H9 (cell line): ENCODE measurements at regions not wholly inside any gene's neighbourhood (a gene's known extent, or its start where the extent isn't known, plus 50 kb on each side); places are given as distances from the start of the nearest gene placed in this dataset.

Experiments
- DNase-seq: peaks from one replicate; pipeline ENCODE4 v3.0.0-alpha.2; 2017
- H2AFZ ChIP-seq: one replicate; pipeline ENCODE4 v1.6.1; 2013; ENCODE audit warnings: mild to moderate bottlenecking, low read length, control low read depth, moderate library complexity
- H2AK5ac ChIP-seq: 2 replicates; pipeline ENCODE4 v1.6.1; 2013; ENCODE audit warnings: low read length, control low read depth, mixed read lengths; ENCODE audit not compliant: insufficient read length
- H2BK120ac ChIP-seq: one replicate; pipeline ENCODE4 v1.6.1; 2013; ENCODE audit warnings: low read depth, mild to moderate bottlenecking, low read length, control low read depth, inconsistent platforms; ENCODE audit not compliant: poor library complexity, severe bottlenecking
- H2BK12ac ChIP-seq: 2 replicates; pipeline ENCODE4 v1.6.1; 2013; ENCODE audit warnings: low read length, control low read depth, mixed read lengths, low read depth; ENCODE audit not compliant: insufficient read length
- H2BK15ac ChIP-seq: 2 replicates; pipeline ENCODE4 v1.6.1; 2013; ENCODE audit warnings: low read depth, low read length, control low read depth
- H2BK20ac ChIP-seq: one replicate; pipeline ENCODE4 v1.6.1; 2013; ENCODE audit warnings: low read depth, mild to moderate bottlenecking, low read length, control low read depth, inconsistent platforms; ENCODE audit not compliant: poor library complexity, severe bottlenecking
- H2BK5ac ChIP-seq: 2 replicates; pipeline ENCODE4 v1.6.1; 2013; ENCODE audit warnings: low read length, control low read depth, mixed read lengths; ENCODE audit not compliant: insufficient read length
- H3K14ac ChIP-seq: 2 replicates; pipeline ENCODE4 v1.6.1; 2013; ENCODE audit warnings: low read length, control low read depth; ENCODE audit not compliant: insufficient read depth
- H3K18ac ChIP-seq: 2 replicates; pipeline ENCODE4 v1.6.1; 2013; ENCODE audit warnings: low read depth, mild to moderate bottlenecking, mixed read lengths, low read length, control low read depth; ENCODE audit not compliant: insufficient read length
- H3K23ac ChIP-seq: 2 replicates; pipeline ENCODE4 v1.6.1; 2013; ENCODE audit warnings: low read length, control low read depth, mixed read lengths, low read depth; ENCODE audit not compliant: insufficient read length
- H3K23me2 ChIP-seq: 2 replicates; pipeline ENCODE4 v1.6.1; 2013; ENCODE audit warnings: low read depth, mild to moderate bottlenecking, mixed read lengths, low read length, control low read depth; ENCODE audit not compliant: insufficient read length, poor library complexity, severe bottlenecking
- H3K27ac ChIP-seq: 2 replicates; pipeline ENCODE4 v1.5.1; 2013; ENCODE audit warnings: low read length, control low read depth, mixed read lengths, low read depth; ENCODE audit not compliant: insufficient read length
- H3K27me3 ChIP-seq: 2 replicates; pipeline ENCODE4 v1.6.1; 2013; ENCODE audit warnings: low read length, control low read depth, inconsistent platforms; ENCODE audit not compliant: insufficient read depth
- H3K4ac ChIP-seq: 2 replicates; pipeline ENCODE4 v1.6.1; 2013; ENCODE audit warnings: low read depth, mild to moderate bottlenecking, control low read depth, inconsistent platforms, low read length, moderate library complexity
- H3K4me1 ChIP-seq: 2 replicates; pipeline ENCODE4 v1.6.1; 2013; ENCODE audit warnings: low read length, control low read depth, inconsistent platforms; ENCODE audit not compliant: insufficient read depth
- H3K4me2 ChIP-seq: 2 replicates; pipeline ENCODE4 v1.6.1; 2013; ENCODE audit warnings: low read length, control low read depth, mixed read lengths; ENCODE audit not compliant: insufficient read length, insufficient read depth
- H3K56ac ChIP-seq: 2 replicates; pipeline ENCODE4 v1.6.1; 2013; ENCODE audit warnings: low read depth, mild to moderate bottlenecking, mixed read lengths, low read length, control low read depth; ENCODE audit not compliant: insufficient read length
- H3K79me1 ChIP-seq: 2 replicates; pipeline ENCODE4 v1.6.1; 2013; ENCODE audit warnings: low read depth, mild to moderate bottlenecking, moderate library complexity, low read length, control low read depth, inconsistent platforms; ENCODE audit not compliant: insufficient read depth, poor library complexity, severe bottlenecking
- H3K79me2 ChIP-seq: 2 replicates; pipeline ENCODE4 v1.6.1; 2013; ENCODE audit warnings: low read length, control low read depth, inconsistent platforms; ENCODE audit not compliant: insufficient read depth
- H3K9ac ChIP-seq: 2 replicates; pipeline ENCODE4 v1.6.1; 2013; ENCODE audit warnings: low read length, control low read depth, mixed read lengths; ENCODE audit not compliant: insufficient read length; ENCODE audit errors: extremely low read depth
- H3K9me3 ChIP-seq: one replicate; pipeline ENCODE4 v1.6.1; 2013; ENCODE audit warnings: low read depth, low read length, inconsistent platforms; ENCODE audit not compliant: control insufficient read depth
- H3T11ph ChIP-seq: one replicate; pipeline ENCODE4 v1.6.1; 2013; ENCODE audit warnings: mild to moderate bottlenecking, low read length, control low read depth, inconsistent platforms
- H4K20me1 ChIP-seq: one replicate; pipeline ENCODE4 v1.6.1; 2013; ENCODE audit not compliant: control insufficient read depth, insufficient read length, insufficient read depth
- H4K5ac ChIP-seq: 2 replicates; pipeline ENCODE4 v1.6.1; 2013; ENCODE audit warnings: low read depth, mild to moderate bottlenecking, mixed read lengths, low read length, control low read depth; ENCODE audit not compliant: insufficient read length
- H4K8ac ChIP-seq: replicated peaks from 2 replicates; pipeline ENCODE4 v1.6.1; 2013; ENCODE audit warnings: low read length, control low read depth, mixed read lengths, low read depth; ENCODE audit not compliant: insufficient read length
- H4K91ac ChIP-seq: 2 replicates; pipeline ENCODE4 v1.6.1; 2013; ENCODE audit warnings: low read depth, mild to moderate bottlenecking, moderate library complexity, mixed read lengths, low read length, control low read depth; ENCODE audit not compliant: insufficient read length
- H3K27ac Mint-ChIP-seq, 3 experiments: 2 replicates in 2 of 3; 3 replicates in 1 of 3; pipeline ENCODE4 v1.8.0; 2020 to 2021; ENCODE audit warnings: mixed read lengths in 3 of 3, mild to moderate bottlenecking in 1 of 3, moderate library complexity in 1 of 3
- H3K27me3 Mint-ChIP-seq: 2 replicates; pipeline ENCODE4 v1.8.0; 2021; ENCODE audit warnings: low read depth, mild to moderate bottlenecking, moderate library complexity, mixed read lengths
- H3K36me3 Mint-ChIP-seq, 3 experiments: 2 replicates in 2 of 3; 3 replicates in 1 of 3; pipeline ENCODE4 v1.8.0; 2020 to 2021; ENCODE audit warnings: low read depth in 3 of 3, mixed read lengths in 3 of 3; ENCODE audit not compliant: insufficient read depth in 1 of 3
- H3K4me1 Mint-ChIP-seq, 2 experiments: 2 replicates each; pipeline ENCODE4 v1.8.0; 2020; ENCODE audit warnings: mixed read lengths in 2 of 2
- H3K4me3 Mint-ChIP-seq, 2 experiments: 2 replicates in 1 of 2; 3 replicates in 1 of 2; pipeline ENCODE4 v1.8.0; 2020 to 2021; ENCODE audit warnings: mild to moderate bottlenecking in 2 of 2, mixed read lengths in 2 of 2, moderate library complexity in 1 of 2
- H3K9me3 Mint-ChIP-seq, 2 experiments: 2 replicates in 1 of 2; 3 replicates in 1 of 2; pipeline ENCODE4 v1.8.0; 2020; ENCODE audit warnings: mild to moderate bottlenecking in 2 of 2, mixed read lengths in 2 of 2, moderate library complexity in 1 of 2
- WGBS: extraction: QIAGEN DNeasy Blood & Tissue Kit; methylation state at CpG from one replicate; pipeline ENCODE4 v1.1.7; 2013; ENCODE audit warnings: missing lambda C conversion rate, low lambda C conversion rate, mixed read lengths; ENCODE audit not compliant: insufficient read length; ENCODE audit errors: extremely low coverage; 5-methylcytosine and 5-hydroxymethylcytosine counted together
- TF ChIP-seq, protein P1 (sequence below): fragments of 200-600 bp; sonication (generic); conservative IDR thresholded peaks from 3 replicates; pipeline ENCODE4 v1.8.0; 2021; ENCODE audit warnings: antibody characterized with exemption, mild to moderate bottlenecking

DNA sequence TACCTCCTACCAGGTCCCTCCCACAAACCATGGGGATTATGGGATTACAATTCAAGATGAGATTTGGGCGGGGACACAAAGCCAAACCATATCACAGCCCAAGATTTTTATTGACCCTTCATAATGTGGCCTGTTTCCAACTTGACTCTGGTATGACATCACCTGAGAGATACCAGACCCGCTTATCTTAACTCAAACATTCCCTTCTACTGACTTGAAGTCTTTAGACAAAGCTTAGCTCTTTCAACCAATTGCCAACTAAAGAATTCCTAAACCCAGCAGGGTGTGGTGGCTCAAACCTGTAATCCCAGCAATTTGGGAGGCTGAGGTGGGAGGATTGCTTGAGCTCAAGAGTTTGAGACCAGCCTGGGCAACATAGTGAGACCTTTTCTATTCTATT lies 67.9 kb downstream of the CLRN3 start:
- Histone ChIP-seq H3K23ac (no peak overlapping the region), H3K4ac (no peak overlapping the region), H4K20me1 (no peaks in the 10 kb centered on the region), H4K5ac (no peak overlapping the region), H2BK120ac (no peak overlapping the region), H4K8ac (no peak overlapping the region), H3K14ac (no peak overlapping the region), H2BK20ac (no peak overlapping the region), H3K79me1 (no peaks in the 10 kb centered on the region), H2AFZ (no peak overlapping the region), H3K56ac (no peak overlapping the region), H4K91ac (no peak overlapping the region), H3K18ac (no peak overlapping the region), H3K79me2 (no peaks in the 10 kb centered on the region), H3K9ac (no peak overlapping the region), H2BK12ac (no peak overlapping the region), H3K4me1 (no peaks in the 10 kb centered on the region), H3K27me3 (no peaks in the 10 kb centered on the region), H3K23me2 (no peaks in the 10 kb centered on the region), H3K27ac (no peak overlapping the region), H2BK15ac (no peak overlapping the region), H3K9me3 (peaks cover 13% of the 10 kb centered on the region), H2AK5ac (no peak overlapping the region), H3T11ph (no peak overlapping the region), H3K4me2 (no peak overlapping the region), H2BK5ac (no peak overlapping the region)
- H3K4me3 Mint-ChIP-seq, result no peak overlapping the region
- no CpG with 5 or more reads among the region's 2 CpGs for WGBS
- H3K4me1 Mint-ChIP-seq, result peaks cover 5 to 8% of the 10 kb centered on the region in 2 experiments; a peak in 3 of 4 replicates
- no peak for DNase-seq
- H3K27me3 Mint-ChIP-seq, result no peaks in the 10 kb centered on the region; the same call in 1 of the 2 replicates
- H3K27ac Mint-ChIP-seq, result no peak overlapping the region
- peaks cover 9 to 14% (median 11%) of the 10 kb centered on the region in 3 experiments; a peak in 6 of 7 replicates for H3K36me3 Mint-ChIP-seq
- H3K9me3 Mint-ChIP-seq, result peaks cover 20 to 25% of the 10 kb centered on the region in 2 experiments
- TF ChIP-seq, protein P1, sequence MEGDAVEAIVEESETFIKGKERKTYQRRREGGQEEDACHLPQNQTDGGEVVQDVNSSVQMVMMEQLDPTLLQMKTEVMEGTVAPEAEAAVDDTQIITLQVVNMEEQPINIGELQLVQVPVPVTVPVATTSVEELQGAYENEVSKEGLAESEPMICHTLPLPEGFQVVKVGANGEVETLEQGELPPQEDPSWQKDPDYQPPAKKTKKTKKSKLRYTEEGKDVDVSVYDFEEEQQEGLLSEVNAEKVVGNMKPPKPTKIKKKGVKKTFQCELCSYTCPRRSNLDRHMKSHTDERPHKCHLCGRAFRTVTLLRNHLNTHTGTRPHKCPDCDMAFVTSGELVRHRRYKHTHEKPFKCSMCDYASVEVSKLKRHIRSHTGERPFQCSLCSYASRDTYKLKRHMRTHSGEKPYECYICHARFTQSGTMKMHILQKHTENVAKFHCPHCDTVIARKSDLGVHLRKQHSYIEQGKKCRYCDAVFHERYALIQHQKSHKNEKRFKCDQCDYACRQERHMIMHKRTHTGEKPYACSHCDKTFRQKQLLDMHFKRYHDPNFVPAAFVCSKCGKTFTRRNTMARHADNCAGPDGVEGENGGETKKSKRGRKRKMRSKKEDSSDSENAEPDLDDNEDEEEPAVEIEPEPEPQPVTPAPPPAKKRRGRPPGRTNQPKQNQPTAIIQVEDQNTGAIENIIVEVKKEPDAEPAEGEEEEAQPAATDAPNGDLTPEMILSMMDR, result no peak
